Fibroblast of peridontal ligament (primary cell): ENCODE measurements at regions not wholly inside any gene's neighbourhood (a gene's known extent, or its start where the extent isn't known, plus 50 kb on each side); places are given as distances from the start of the nearest gene placed in this dataset.
"Not testable (repeated sequence)": the region's sequence is repeated elsewhere in the genome, so short reads cannot be mapped to it uniquely, and the experiment has no call there.

Source experiments
- DNase-seq: peaks from one replicate; pipeline ENCODE4 v3.0.0-alpha.2; 2010; ENCODE audit errors: extremely low read depth

DNA sequence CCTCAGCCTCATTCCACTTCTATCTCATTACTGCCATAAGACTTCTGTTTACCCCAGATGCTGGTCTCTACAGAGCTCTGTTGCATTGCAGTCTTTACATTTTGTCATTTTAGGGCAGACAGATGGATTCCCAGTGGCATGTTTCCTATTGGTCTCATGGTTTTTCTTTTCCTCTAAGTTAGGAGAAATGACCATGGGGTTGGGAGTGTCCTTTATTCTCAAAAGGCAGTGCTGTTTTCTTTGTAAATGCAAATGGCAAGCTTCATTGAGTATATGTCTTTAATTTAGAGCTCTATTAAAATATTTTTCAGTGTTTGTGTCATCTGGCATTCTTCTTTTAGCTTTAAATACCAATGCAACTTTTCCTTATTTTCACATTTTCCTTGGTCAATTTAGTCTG lies 57.0 kb downstream of the MSTN start:
- DNase-seq = no peak

DNA sequence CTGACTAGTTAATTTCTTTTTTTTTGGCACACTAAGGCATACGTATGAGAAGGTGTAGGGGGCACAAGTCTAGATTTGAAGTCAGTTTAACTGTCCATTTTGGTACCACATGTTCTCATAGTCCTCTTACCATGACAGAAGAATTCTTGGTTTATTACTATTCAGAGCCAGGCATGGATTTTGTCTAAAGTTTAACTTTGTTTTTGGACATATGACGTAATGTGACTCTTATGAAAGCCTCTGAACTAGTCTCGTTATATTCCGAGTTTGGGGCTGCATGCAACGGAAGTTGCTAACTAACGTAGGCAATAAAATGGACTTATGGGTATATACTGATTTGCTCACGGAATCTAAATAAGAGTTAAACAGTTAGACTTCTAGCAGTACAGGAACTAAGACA lies 62.9 kb downstream of the MSTN start:
- no peak for DNase-seq

DNA sequence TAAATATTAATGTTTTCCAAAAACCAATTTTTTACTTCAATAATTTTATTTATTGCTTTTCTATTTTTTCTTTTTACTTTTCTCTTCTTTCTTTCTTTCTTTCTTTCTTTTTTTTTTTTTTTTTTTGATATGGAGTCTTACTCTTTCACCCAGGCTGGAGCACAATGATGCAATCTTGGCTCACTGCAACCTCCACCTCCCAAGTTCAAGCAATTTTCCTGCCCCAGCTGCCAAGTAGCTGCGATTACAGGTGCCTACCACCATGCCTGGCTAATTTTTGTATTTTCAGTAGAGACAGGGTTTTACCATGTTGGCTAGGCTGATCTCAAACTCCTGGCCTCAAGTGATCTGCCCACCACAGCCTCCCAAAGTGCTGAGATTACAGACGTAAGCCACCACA lies 63.9 kb downstream of the MSTN start:
- DNase-seq = not testable (repeated sequence)

DNA sequence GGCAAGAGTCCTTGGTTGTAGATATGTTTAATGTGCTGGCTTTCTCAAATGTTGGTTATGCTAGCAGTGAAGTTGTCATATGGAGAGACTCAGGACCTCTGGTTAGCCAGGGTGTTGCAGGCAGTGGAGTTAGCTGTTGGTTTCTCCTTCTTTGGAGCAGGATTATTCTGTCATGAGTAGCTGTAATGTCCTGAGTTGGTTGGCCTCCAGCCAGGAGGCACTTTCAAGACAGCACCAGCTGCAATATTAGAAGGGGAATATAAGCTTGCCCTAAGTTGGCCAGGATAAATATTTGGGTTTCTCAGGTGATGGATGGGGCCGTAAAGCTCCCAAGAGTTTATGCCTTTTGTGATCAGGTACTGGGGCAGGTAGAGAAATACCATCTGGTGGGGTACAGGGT lies 65.5 kb downstream of the MSTN start:
- DNase-seq = no peak

DNA sequence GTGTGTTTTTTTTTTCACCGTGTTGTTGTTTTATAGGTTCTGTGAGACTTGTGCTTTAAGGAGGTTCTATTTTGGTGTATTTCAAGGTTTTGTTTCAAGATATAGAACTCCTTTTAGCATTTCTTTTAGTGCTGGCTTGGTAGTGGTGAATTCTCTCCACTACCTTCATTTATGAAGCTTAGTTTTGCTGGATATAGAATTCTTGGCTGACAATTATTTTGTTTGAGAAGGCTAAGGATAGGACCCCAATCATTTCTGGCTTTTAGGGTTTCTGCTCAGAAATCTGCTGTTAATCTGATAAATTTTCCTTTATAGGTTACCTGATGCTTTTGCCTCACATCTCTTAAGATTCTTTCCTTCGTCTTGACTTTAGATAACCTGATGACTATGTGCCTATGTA lies 66.8 kb downstream of the MSTN start:
- DNase-seq = no peak

DNA sequence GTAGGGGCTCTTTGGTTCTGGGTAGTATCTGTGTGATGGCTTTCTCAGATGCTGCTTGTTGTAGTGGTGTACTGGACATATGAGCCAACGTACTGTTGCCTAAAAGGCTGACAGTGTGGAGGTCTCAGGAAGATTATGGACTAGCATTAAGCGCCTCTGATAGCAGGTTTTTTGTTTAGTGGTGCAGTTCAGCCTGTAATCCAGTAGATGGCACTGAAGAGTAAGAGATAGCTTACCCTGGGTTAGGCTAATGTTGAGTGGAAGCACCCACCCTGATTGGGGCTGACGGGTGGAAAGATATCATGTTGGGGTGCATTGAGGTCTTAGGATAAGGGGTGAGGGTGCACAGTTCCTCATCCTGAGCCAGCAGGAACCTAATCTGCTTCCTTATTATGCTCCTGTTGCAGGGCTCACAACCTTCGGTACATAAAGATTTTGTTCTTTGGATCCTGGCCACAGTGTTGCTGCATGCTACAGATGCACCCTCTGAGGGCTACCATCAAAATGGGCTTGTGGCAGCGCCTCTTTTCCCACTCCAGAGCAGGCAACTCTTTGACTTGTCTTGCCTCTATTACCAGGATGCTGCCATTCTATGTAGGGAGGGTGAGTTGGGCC lies 79.6 kb downstream of the MSTN start:
- DNase-seq = peak; percentile 1

DNA sequence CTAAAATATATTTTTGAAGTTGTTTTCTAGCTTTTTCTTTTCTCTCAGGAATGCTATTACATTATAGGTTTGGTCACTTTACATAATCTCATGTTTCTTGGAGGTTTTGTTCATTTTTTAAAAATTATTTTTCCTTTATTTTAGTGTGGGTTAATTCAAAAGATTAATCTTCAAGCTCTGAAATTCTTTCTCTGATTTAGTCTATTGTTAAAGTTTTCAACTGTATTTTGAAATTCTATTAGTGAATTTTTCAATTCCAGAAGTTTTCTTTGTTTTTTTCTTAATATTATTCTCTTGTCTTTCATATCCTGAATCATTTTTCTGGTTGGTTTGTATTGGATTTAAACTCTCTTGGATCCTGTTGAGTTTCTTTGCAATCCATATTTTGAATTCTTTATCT lies 80.4 kb downstream of the MSTN start:
- no peak for DNase-seq

DNA sequence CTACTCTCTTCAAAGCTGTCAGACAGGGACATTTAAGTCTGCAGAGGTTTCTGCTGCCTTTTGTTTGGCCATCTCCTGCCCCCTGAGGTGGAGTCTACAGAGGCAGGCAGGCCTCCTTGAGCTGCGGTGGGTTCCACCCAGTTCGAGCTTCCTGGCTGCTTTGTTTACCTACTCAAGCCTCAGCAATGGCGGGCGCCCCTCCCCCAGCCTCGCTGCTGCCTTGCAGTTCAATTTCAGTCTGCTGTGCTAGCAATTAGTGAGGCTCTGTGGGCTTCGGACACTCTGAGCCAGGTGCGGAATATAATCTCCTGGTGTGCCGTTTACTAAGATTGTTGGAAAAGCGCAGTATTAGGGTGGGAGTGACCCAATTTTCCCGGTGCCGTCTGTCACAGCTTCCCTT lies 86.0 kb downstream of the MSTN start:
- not testable (repeated sequence) for DNase-seq

DNA sequence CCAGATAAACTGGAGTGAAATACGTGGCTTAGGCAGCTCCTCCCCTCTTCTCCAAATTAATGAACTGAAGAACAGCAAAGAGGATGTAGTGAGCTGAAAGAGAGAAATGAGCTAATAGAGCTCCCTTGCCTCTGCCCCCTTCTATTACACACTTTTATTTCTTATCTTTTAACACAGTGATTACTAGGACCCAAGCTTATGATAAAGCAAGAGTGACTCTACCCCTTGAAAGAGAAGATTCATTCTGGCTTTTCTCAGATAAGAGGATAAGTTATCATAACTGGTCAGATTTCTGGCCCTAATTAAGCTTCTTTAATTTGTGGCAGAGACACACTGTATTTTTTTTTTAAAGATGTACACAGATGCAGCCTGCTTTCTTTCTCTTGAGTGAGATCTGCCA lies 102.2 kb downstream of the MSTN start:
- DNase-seq = no peak

DNA sequence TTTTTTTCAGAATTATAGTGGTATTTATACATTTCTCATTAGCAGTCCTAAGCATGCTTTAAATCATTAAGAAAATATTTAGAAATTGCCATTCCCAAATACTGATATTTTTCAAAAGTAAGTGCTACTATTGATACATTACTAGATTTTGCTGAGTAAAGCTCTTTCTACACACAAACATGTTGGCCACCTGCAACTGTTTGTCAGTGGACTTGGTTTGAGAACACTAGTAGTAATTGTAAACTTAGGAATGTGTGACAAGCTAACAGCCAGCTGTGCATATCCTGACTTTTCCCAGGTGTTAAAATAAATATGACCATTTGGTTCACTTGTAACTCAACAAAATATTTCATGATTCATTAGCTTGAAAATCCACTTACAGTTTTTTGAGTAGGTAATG lies 103.1 kb downstream of the MSTN start:
- DNase-seq = no peak

DNA sequence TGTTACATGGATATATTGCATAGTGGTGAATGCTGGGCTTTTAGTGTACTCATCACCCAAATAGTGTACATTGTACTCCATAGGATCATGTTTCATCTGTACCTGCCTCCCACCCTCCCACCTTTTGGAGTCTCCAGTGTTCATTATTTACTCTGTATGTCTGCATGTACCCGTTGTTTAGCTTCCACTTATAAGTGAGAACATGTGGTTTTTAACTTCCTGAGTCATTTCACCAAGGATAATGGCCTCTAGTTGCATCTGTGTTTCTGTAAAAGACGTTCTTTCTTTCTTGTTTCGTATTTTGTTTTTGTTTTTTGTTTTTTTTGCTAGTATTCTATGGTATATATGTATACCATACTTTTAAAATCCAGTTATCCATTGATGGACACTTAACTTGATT lies 107.5 kb downstream of the MSTN start:
- no peak for DNase-seq

DNA sequence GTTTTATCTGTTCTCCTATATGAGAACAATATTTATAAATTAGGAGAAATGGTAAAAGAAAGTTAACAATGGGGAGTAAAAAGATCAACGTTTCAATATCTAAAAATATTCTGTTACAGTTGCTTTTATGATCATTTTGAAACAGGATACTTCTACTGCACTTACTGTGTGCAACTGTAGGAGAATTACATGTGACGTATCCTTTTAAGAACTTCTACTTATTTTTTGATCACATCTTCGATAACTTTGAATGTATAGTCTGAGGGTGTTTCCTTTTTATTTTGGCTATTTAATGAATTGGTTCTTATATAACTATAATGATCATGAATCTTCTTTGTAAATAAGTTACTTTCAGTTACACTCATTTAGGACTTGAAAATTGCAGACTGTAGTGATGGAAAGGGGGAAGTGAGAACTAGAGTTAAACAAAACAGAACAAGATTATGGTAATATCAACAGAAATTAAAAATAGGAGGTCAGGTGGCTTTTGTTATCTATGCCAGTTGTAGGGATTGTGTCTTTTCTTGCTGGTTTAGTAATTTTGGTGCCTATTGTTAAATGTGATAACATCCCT lies 109.9 kb downstream of the MSTN start:
- no peak for DNase-seq

DNA sequence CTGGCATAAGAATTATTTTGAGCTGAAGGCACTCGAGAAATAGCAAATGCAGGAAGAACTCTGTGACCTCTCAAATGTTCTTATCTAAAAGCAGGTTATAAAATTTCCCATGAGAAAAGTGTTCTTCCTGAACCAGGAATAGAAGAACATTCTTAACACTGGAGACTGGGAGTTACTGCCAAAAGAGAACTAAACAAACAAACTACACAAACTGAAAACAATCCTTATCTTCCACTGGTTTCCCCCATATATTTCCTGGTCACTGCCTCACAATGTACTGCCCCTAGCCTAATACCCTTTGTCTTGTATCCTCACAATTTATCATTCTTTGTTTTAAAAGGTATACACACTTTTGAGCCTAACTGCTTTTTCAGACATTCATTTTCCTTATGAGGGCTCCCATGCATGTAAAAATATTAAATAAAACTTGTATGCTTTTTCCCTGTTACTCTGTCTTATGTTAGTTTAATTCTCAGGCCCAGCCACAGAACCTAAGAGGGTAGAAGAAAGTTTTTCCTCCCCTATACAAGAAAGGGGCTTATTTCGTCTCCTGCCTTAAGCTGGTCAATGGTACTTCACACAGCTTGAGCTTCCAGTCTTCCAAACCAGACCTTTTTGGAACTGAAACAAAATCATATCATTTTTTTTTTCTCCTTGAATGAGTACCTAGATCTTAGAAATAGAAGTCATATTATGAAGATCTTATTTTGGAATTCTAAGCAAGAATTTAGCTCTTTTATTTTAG lies 110.6 kb downstream of the MSTN start:
- DNase-seq = no peak

DNA sequence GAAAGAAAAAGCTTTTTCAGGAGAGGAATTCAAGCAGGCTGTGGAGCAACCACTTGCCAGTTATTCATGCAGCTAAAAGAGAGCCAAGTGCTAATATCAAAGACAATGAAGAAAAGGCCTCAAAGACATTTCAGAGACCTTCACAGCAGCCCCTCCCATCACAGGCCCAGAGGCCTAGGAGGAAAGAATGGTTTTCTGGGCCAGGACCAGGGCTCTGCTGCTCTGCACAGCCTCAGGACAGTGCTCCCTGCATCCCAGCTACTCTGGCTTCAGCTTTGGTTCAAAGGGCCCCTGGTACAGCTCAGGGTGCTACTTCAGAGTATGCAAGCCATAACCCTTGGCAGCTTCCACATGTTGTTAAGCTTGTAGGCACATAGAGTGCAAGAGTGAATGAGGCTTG lies 119.5 kb downstream of the MSTN start:
- DNase-seq = no peak

DNA sequence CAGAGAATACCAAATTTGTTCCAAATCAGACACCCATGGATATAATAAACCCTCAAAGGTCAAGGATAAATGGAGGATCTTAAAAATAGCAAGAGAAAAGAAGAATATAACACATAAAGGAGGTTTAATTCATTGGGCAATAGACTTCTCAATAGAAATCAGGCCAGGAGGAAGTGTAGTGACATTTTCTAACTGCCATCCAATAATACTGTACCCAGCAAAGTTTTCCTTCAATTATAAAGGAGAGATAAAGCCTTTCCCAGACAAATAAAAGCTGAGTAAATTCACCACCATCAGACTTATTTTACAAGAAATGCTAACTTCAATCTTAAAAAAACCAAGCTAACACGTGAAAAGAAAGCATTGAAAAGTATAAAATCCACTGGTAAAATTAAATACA lies 121.6 kb downstream of the MSTN start:
- DNase-seq = no peak

DNA sequence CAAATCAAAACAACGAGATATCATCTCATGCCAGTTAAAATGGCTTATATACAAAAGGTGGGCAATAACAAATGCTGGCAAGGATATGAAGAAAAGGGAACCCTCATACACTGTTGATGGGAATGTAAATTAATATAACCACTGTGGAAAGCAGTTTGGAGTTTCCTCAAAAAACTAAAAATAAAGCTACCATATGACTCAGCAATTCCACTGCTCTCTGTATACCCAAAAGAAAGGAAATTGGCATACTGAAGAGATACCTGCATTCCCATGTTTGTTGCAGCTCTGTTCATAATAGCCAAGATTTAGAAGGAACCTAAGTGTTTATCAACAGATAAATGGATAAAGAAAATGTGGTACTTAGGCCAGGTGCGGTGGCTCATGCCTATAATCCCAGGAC lies 124.8 kb downstream of the MSTN start:
- DNase-seq = peak; percentile 39

DNA sequence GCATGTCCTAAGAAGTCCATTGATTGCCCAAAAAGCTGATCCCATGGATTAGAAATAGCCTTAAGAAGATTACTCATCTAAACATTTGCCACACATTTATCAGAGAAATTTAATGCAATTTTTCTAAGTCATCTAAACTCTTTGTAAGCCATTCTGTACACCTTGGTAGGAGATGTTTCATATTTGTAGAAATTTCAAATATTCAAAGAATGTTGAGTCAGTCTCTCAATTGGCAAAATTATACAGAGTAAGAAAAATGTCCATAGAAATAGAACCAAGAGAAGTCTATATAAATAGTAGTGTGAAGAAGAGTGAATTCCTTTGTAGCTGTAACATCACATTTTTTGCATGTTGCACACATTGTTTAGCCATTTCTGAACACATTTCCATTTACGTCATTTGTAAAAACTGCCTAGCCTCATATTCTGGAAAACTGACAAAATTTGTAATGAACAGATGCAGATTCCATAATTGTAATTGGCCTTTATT lies 128.6 kb downstream of the MSTN start:
- DNase-seq = peak; percentile 93

DNA sequence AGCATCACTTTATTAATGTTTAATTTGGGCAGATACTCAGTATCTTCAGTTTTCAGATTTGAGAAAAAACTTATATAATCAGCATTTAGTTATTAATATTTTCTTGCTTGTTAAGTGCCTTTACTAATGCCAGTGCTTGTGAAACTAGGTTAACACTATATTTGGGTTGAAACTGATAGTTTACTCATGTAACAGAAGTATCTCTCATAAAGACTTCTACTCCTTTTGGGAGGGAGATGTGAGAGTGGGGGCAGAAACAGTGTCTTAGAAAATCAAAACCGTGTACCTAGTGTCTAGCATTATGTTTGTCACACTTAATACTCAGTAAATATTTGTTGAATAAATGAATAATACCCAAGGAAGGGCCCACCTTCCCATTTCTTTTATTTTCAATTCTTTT lies 129.5 kb downstream of the MSTN start:
- peak; percentile 14 for DNase-seq

DNA sequence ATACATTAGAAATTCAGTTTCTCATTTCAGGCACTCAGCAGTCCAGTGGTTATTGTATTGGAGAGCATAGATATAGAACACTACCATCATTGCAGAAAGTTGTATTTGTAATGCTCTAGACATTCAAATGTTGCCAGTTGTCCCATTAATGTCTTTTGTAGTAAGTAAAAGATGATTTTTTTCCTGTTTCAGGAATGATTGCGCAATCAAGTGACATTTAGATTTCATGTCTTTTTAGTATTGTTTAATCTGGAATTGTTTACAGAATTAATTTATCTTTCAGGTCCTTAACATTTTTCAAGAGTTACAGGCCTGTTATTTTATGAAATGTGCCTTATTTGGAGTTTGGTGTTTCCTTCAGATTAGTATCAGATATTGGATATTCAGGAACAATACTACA lies 134.7 kb downstream of the MSTN start:
- DNase-seq = peak; percentile 48
